Endothelial cell (in vitro differentiated cells): ENCODE measurements at regions not wholly inside any gene's neighbourhood (a gene's known extent, or its start where the extent isn't known, plus 50 kb on each side); places are given as distances from the start of the nearest gene placed in this dataset.

Experiments used
- DNase-seq: peaks from one replicate; pipeline ENCODE4 v3.0.0; 2021; ENCODE audit warnings: low spot score
- H3K27ac Mint-ChIP-seq: one replicate; pipeline ENCODE4 v1.8.0; 2021; ENCODE audit warnings: mixed read lengths, inconsistent platforms; ENCODE audit not compliant: unreplicated experiment
- H3K27me3 Mint-ChIP-seq: one replicate; pipeline ENCODE4 v1.8.0; 2021; ENCODE audit warnings: mild to moderate bottlenecking, moderate library complexity, mixed read lengths, inconsistent platforms; ENCODE audit not compliant: unreplicated experiment
- H3K36me3 Mint-ChIP-seq: one replicate; pipeline ENCODE4 v1.8.0; 2021; ENCODE audit warnings: mild to moderate bottlenecking, low read depth, mixed read lengths, inconsistent platforms; ENCODE audit not compliant: unreplicated experiment
- H3K4me1 Mint-ChIP-seq: one replicate; pipeline ENCODE4 v1.8.0; 2021; ENCODE audit warnings: mild to moderate bottlenecking, mixed read lengths, inconsistent platforms; ENCODE audit not compliant: unreplicated experiment
- H3K4me3 Mint-ChIP-seq: one replicate; pipeline ENCODE4 v1.8.0; 2021; ENCODE audit warnings: mild to moderate bottlenecking, mixed read lengths, inconsistent platforms; ENCODE audit not compliant: unreplicated experiment
- H3K9me3 Mint-ChIP-seq: one replicate; pipeline ENCODE4 v1.8.0; 2021; ENCODE audit warnings: mixed read lengths, inconsistent platforms; ENCODE audit not compliant: unreplicated experiment
- CTCF ChIP-seq: fragments of 200-600 bp; sonication (generic); IDR thresholded peaks from one replicate; pipeline ENCODE4 v1.5.0; 2021; ENCODE audit warnings: antibody characterized with exemption; ENCODE audit not compliant: unreplicated experiment

GRCh38 chr18:40108596-40108995, 1846.4 kb upstream of the PIK3C3 start:
- Mint-ChIP-seq H3K36me3 (no peaks in the 10 kb centered on the region), H3K27ac (no peak overlapping the region), H3K27me3 (no peaks in the 10 kb centered on the region), H3K9me3 (no peaks in the 10 kb centered on the region), H3K4me1 (peaks cover 6% of the 10 kb centered on the region), H3K4me3 (no peak overlapping the region)
- no peak for DNase-seq
- no peak for TF ChIP-seq CTCF

DNA sequence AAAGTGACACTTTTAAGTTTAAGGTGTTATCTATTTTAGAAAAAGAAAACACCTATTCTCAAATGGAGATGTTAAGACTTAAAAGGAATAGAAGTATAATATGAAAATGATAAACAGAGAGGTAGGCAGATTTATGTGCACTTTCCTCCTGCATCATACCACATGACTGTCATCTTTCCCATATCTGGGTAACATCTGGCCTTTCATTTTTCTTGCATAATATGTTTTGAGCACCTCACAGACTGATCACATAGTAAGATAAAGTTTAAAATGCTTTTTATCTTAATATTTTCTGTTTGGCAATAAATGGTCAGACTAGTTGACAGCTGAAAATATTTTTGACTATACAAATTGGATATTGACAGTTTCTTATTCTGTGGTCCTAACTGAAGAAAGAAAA, 1852.1 kb upstream of the PIK3C3 start:
- Mint-ChIP-seq H3K36me3 (no peaks in the 10 kb centered on the region), H3K27me3 (peaks cover 3% of the 10 kb centered on the region), H3K4me3 (no peak overlapping the region), H3K4me1 (peaks cover 6% of the 10 kb centered on the region), H3K27ac (no peak overlapping the region), H3K9me3 (no peaks in the 10 kb centered on the region)
- TF ChIP-seq CTCF, result no peak
- no peak for DNase-seq

- no peaks in the 10 kb centered on the region for H3K9me3 Mint-ChIP-seq
- no peaks in the 10 kb centered on the region for H3K36me3 Mint-ChIP-seq
- H3K4me1 Mint-ChIP-seq, result no peaks in the 10 kb centered on the region
- no peak overlapping the region for H3K4me3 Mint-ChIP-seq
- DNase-seq, result no peak
- H3K27me3 Mint-ChIP-seq, result peaks cover 3% of the 10 kb centered on the region
- no peak overlapping the region for H3K27ac Mint-ChIP-seq
- no peak for TF ChIP-seq CTCF
Observed at GRCh38 chr18:40099641-40100040, 1855.4 kb upstream of the PIK3C3 start.

GRCh38 chr18:40096675-40097074, 1858.4 kb upstream of the PIK3C3 start:
- no peak for TF ChIP-seq CTCF
- no peaks in the 10 kb centered on the region for H3K36me3 Mint-ChIP-seq
- H3K27me3 Mint-ChIP-seq, result peaks cover 1% of the 10 kb centered on the region
- H3K27ac Mint-ChIP-seq, result no peak overlapping the region
- no peak overlapping the region for H3K4me3 Mint-ChIP-seq
- DNase-seq, result no peak
- no peaks in the 10 kb centered on the region for H3K9me3 Mint-ChIP-seq
- peaks cover 6% of the 10 kb centered on the region for H3K4me1 Mint-ChIP-seq

- H3K27me3 Mint-ChIP-seq, result no peaks in the 10 kb centered on the region
- H3K4me3 Mint-ChIP-seq, result no peak overlapping the region
- no peaks in the 10 kb centered on the region for H3K9me3 Mint-ChIP-seq
- H3K36me3 Mint-ChIP-seq, result no peaks in the 10 kb centered on the region
- no peak for TF ChIP-seq CTCF
- peaks cover 6% of the 10 kb centered on the region for H3K4me1 Mint-ChIP-seq
- no peak overlapping the region for H3K27ac Mint-ChIP-seq
- no peak for DNase-seq
Observed at GRCh38 chr18:40094441-40094840, 1860.6 kb upstream of the PIK3C3 start.
